ENCODE measurements at regions not wholly inside any gene's neighbourhood (a gene's known extent, or its start where the extent isn't known, plus 50 kb on each side); places are given as distances from the start of the nearest gene placed in this dataset.

DNA sequence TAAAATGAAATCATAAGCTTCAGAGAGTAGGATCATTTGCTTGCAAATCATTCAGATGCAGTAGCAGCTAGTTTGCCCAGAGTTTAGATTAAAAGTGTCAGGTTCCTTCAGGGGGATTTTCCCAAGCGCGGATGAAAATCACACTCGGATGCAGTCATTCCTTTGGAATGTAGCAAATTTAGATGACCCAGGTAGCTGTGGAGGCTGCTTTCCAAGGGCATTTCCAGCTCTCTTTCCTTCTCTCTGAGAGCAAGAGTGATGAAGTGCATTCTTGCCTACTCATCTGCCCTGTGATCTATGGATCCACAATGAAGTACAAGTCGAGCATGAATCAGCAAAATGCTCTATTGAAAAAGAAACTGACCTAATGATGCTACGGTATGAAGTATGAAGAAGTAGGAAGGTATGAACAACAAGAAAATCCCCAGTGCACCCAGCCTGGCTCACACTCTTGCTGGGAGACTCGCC is 200.2 kb downstream of the PLK2 start:
- TF ChIP-seq FOXM1 (IDR thresholded peaks at IDR 0.05; ENCODE audit: borderline replicate concordance), result no peak
- TF ChIP-seq ELF4 (IDR thresholded peaks at IDR 0.05), result no peak
- no peak for TF ChIP-seq FOXK2 (IDR thresholded peaks at IDR 0.05)
- TF ChIP-seq BHLHE40 (IDR thresholded peaks at IDR 0.05; ENCODE audit: borderline replicate concordance), result no peak
- TF ChIP-seq SUZ12 (IDR thresholded peaks at IDR 0.05), result no peak
